GDM1 (cell line): ENCODE measurements at regions not wholly inside any gene's neighbourhood (a gene's known extent, or its start where the extent isn't known, plus 50 kb on each side); places are given as distances from the start of the nearest gene placed in this dataset.
"Not testable (repeated sequence)": the region's sequence is repeated elsewhere in the genome, so short reads cannot be mapped to it uniquely, and the experiment has no call there.

Experiments used
- DNase-seq: peaks from one replicate; lab custom pipeline; 2025; lab: John Stamatoyannopoulos, UW

DNA sequence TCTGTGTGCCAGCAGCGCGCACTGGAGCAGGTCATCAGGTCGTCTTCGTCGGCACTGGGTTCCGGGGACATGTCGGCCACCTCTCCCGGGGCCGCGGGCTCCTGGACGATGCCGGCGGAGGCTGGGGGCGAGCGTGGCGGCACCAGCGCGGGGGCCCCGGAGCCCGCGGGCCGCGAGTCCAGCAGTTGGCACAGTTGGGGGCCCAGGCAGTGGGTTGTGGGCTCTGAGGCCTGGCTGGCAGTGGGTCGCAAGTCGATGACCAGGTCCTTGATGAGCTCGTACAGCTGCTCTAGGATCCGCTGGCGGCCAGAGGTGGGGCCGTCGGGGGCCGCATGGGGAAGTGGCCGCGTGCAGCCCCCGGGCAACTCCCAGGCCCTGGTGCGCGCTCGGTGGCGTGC, 300.5 kb downstream of the CCDC74A start:
- no peak for DNase-seq

DNA sequence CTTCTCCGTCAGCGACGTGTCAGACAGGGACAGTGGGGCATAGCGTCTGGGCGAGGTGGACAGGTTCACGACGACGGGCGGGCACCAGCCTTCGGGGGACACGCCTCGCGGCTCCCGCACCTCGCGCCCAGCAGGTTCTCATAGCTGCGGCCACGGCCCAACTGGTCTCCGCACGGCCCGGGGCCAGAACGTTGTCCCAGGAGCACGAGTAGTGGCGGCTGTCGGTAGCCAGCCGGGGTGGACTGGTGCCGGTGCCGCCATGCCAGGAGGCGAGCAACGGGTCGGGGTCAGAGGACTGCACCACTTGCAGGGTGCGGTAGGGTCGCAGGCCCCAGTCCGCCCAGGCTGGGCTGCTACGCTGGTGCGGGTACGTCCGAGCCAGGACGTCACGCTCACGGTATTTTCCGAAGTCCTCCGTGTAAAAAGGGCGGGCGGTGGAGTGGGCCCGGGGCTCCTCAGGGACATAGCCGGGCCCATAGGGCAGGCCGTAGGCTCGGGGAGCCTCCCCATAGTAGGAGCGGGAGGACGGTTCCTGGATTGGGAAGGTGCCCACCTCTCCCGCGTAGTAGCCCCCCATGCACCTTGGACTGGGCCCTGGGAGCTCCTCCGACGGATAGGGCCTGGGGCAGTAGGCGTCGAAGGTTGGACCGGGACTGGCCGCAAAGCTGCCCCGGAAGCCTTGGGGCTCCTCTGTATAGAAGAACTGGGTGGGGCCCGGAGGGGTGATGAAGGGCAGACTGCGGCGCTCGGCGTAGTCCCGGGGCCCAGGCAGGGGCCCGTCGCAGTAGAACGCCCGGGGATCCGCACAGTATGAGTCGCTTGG, 301.2 kb downstream of the CCDC74A start:
- not testable (repeated sequence) for DNase-seq

DNA sequence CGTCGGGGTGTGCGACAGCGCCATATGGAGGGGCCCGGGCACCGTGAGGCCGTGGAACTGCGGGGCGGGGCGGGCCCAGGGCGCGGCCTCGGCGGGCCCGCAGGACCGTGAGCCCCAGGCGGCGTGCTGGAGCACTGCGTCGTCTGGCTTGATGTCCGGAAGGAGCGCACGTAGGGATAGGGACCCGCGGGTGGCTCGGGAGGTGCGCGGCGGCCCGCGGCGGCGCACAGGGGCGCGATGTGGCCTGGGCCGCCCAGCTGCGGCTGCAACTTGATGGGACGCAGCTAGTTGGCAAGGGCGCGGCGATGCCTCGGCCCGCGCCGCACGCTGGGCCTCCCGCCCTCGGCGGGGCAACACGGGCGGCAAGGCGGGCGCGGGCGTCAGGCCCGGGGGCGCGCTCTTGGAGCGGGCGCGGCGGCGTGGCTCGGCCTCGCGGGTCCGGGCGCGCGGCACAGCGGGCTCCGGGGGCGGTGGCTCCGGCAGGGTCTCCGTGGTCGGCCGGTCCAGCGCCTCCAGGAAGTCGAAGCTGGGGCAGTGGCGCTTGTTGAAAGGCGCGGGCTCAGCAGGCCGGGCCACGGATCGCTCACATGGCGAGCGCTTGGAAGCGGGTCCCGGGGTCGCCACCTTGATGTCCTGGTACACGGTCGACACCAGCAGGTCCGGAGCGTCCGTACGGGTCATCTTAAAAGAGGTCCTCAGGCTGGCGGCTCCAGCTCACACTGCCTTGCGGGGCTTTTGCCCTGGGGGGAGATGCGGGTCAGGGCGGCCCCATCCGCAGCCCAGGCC, 302.0 kb downstream of the CCDC74A start:
- not testable (repeated sequence) for DNase-seq

DNA sequence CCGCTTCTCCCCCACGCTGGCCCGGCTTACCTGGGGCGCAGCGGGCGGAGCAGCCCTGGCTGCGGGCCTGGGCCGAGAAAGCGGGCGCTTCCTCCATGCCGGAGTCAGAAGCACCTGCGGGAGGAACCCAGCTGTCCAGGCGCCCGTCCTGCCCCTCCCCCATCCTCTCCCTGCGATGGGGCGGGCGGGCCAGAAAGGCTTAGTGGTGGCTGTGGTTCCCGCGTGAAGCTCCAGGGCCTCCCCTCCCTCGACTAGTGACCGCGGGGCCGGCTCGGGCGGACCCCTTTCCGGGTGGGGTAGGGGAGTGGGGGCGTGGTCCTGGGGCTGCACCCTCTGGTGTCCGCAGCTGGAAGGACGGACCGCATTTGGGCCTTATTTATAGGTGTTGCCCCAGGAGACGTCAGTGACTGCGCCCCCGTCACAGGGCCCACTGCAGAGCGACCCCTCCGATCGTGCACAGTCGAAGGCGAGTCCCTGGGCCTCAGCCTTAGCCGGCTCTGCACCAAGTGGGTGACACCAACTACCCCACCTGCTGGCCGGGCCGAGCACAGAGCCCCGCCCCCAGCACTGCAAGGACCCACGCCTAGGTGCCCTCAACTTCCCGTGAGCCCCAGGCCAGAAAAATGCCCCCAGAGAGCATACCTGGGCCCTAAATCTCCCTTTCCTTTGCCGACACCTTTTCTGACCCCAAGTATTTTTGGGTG, 302.7 kb downstream of the CCDC74A start:
- not testable (repeated sequence) for DNase-seq

DNA sequence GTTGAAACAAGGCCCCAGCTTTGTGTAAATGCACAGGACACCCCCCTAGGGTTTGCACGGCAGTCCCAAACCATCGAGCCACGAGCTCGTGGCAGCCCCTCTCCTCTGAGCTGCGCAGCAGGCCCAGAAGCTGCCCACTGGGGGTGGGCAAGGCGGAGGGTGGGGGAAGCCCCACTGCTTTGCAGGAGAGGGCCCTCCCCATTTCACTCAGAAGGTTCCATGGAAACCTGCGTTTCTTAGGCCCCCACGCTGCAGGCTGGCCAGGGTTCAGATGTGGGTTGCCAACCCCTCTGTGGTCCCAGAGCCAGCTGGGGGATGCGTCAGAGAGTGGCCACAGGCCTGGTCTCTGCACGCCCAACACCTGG, 303.2 kb downstream of the CCDC74A start:
- not testable (repeated sequence) for DNase-seq

DNA sequence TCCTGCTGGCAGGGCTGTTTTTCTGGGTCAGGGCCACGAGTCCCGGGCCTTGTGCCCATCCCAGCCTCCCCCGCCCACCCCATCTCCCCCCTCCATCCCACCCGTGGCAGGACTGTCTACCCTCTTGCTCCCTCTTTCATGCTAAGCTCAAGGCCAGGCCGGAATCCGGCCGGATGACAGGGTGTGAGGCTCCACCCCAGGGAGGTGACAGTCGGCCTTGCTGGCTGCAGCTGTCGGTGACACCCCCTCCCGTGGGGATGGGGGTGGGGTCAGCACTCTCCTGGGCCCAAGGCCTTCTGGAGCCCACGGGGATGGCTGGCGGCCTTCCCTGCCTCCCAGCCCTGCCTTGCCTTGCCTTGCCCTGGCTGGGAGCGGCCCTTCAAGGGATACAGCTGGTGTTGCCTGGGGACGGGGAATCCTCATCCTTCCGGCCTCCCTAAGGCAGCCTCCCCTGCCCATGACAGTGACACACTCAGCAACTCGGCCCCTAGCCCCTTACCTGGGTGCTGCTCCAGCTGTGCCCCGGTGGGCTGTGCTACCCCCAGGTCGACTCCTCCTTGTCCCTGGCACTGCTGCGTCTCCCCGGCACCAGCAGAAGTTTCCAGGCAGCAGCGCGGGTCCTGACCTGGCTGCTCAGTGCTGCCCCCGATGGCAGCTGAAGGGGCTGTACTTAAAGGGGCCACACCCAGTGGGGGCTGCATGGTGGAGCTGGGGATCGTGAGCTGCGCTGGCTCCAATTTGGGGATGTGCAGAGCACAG, 303.9 kb downstream of the CCDC74A start:
- not testable (repeated sequence) for DNase-seq

DNA sequence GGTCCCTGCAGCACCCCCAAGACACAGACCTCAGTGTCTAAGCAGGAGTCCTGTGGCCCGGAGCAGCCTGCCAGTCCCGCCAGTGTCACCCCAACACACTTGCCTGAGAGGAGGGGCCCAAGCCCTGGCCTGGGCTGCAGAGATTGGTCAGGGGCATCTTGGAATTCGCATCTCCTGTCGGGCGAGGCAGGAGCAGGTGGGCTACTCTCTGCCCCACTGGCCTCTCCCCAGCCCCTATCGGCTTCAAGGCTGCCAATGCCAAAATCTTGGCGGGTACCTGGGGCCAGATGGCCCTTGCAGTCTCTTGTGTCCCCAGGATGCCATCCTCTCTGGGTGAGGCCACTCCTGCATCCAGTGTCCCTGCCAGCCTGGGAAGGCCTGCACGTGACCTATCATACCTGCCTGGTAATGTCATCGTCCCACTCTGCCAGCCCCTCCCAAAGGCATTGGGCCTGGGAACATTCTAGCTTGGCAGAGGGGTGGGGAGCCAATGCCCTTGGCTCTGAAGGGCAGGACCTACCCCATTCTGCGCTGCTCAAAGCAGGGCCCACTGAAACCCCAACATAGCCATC, 304.6 kb downstream of the CCDC74A start:
- not testable (repeated sequence) for DNase-seq

DNA sequence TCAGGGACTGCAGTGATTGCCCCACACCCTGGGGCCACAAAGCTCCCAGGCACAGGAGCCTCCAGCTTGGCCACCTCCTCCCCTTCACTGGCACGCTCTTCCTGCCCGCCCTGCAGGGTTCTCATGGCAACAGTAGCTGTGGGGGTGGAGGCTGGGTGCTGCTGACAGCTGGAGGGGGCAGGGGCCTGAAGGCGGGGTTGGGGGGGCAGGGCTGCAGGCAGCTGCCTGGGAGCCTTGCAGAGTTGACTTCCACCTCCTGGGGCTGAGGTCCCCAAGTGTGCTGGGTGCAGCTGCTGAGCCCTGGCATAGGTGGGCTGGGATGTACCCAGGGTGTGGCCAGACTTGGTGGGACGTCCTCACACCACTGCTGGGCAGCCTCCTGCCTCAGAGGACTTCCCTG, 305.2 kb downstream of the CCDC74A start:
- not testable (repeated sequence) for DNase-seq

DNA sequence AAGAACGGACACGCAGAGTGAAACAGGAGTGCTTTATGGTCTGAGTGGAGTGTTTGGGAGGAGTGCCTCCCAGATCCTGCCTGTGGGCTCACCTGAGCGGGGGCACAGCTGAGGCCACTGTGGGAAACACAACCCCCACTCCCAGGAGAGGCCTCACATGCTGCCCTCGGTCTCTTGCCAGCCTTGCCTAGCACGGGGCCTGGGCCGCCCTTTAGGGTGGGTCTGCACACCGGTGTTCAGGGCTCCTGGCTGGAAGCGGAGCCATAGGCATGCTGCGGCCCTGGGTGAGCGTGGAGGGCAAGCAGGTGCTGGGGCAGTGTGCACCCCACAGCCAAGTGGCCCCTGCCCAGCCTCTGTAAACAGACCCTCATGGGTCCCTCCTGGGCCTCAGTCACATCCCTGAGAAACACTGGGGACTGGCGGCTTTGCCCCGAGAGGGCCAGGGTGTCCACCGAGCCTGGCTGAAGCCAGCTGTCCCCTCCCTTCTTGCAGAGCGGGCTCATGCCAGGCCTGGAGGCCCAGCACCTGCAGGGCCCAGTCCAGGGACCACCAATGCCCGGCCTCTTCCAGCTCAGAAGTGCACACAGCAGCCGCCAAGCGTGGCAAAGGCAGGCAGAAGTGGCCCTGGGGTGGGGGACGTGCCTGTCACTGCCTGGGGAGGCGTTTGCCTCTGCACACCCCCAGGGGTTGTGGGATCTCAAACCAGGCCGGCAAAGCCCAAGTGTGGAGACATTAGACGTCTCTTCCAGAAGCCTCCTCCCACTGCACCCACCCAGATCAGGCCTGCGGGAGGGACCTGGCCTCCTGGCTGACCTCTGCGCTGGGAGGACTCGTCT, 305.9 kb downstream of the CCDC74A start:
- not testable (repeated sequence) for DNase-seq

DNA sequence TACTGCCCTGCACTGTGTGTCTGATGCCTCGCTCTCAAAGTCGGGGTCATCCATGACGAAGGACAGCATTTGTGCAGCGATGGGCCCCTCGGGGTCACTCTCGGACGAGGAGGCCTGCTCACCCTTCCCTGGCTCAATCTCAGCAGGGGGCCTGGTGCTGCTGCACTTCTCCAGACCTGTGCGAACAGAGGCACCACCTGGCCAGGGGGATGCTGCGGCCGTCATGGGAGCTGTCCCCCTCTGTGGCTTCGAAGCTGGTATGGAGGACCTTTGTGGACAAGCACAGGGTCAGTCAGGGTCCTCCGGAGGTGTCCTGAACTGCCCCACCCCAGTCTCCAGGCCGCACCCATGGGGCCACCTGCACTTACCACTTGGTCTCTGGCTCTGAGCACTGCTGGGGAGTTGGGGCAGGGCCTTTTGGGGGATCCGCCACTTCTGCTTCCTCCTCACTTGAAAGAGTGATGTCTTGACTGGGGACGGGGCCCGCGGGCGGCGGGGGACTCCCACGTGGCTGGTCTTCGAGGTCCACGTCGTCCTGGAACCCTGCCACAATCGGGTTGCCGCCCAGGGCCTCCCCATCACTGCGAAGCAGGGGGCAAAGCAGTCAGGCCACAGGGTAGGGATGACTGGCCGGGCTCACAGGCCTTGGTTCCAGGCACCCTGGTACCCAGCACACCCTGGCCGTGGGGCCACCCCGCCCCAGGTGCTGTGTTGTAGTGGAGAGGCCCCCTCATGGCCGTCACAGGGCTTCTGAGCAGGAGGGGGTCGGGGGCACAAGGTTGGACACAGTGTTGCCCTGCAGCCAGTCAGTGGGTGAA, 306.7 kb downstream of the CCDC74A start:
- not testable (repeated sequence) for DNase-seq

DNA sequence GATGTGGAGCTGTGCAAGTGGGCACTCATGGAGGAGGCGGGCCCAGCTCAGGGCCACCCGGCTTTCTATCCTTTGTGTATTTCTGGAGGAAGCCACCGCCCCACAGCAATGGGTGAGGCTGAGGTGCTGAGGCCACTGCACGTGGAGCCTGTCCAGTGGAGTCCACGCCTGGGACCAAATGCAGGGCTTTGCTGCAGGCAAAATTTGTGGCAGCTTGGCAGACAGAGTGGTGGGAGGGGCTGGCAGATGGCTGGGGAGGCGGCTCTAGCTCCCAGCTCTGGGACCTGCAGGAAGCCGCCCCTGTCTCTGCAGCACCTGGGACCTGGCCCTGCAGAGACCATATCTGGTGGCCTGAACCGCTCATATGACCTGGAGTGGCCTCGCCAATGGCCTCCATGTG, 307.3 kb downstream of the CCDC74A start:
- DNase-seq = not testable (repeated sequence)

DNA sequence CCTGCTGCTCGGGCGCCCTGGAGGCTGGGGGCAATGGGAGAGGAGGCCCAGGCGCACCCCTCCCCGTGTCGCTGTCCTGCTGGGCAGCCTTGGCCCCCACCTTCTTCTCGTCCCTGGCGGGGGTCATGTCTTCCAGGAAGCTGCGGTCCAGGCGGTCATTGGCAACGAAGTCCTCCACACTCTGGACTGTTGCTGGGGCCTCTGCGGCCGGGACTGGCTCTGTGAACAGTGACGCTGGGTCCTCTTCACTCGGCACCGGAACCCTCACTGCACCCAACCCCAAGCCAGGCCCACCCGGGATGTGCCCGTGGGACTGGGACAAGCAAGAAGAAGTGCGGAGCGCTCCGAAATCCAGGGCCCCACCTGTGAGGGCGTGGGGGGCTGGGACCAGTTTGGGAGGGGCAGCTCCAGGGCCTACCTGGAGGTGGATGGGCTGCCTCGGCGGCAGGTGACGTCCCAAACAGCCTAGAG, 308.0 kb downstream of the CCDC74A start:
- DNase-seq = no peak

DNA sequence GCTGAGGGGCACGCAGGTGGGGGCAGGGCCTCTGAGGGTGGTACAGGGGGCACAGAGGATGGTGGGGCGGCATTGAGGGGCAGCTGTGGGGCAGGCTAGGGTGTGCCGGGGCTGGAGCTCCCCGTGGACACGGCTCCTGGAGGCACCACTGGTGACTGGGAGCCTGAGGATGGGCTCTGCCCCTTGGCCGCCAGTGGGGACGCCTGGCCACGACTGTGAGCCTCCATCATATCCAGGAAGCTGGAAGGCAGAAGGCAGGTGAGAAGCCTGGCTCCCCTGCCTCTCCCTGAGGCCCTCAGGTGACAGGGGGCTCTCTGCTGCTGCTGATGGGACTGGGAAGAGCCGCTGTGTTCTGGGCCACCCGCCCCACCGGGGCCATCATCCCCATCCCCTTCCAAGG, 308.4 kb downstream of the CCDC74A start:
- not testable (repeated sequence) for DNase-seq

DNA sequence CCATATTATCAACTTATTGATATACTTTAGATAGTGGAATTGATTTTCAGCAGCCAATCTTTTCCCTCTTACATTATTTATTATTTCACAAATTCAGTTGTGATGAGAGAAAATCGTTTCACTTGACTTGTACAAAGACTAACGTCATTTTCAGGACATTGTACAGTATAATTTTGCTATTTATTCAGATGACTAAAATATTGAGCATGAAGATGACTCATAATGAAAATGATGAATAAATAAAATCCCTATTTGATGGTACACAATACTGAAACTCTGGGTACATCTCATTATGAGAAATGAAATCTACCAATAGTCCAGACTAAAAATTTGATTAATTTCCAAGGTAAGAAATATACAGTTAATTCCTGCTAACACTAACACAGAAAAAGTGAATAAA, 316.4 kb downstream of the CCDC74A start:
- DNase-seq = not testable (repeated sequence)

DNA sequence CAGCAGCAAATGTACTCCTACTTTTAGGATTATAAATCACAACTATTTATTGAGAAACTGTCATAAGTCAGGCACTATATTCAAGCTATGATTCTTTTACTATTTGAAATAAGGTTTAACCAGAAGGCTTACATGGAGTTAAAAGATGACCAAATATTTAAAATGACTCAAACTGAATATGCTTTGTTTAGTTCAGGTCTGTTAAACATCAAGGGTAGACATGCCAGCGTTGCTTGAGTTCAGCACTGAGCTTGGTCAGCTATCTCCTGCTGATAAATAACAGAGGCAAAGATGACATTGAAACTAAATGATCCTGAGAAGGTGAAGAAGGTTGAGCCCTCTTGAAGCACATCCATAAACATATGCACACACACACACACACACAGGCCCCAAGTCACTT, 305.6 kb downstream of the ANKRD30BL start:
- not testable (repeated sequence) for DNase-seq

DNA sequence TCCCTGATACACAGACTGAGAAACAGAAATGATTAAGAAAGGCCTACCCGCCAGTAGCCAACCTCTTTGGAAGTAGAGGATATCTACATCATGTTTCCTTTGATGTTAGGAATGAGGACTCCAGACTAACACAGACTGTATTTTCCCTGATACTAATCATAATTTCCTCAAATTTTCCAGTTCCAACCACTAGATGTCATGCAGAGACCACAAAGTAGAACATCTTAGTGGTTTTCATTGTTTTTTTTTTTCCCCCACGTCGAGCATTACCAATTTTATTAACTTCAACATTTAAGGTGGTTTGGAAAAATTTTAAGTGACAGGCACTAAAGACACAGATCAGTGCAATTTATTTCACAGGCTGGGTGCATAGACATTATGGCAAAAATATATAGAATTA, 303.6 kb downstream of the ANKRD30BL start:
- DNase-seq = not testable (repeated sequence)
